ENCODE measurements at regions not wholly inside any gene's neighbourhood (a gene's known extent, or its start where the extent isn't known, plus 50 kb on each side); places are given as distances from the start of the nearest gene placed in this dataset.

DNA sequence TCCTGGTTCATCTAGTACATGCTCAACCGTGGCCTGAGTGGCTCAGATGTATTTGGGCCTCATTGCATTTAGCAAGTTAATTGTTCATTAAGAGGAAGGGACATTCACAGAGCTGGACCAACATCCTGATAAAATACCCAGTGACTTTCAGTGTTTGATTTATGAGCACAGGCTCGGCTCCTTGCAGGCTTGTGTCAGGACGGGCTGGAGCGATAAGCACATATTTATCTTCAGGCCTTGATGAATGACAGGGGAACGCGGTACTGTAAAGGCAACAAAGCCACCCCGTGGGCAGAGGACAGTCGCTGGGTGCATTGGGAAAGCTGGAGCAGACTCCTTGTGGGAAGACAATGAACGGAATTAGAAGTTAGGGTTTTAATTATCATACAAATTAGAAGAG is 548.6 kb upstream of the HS6ST1 start:
- no peak overlapping the region for H3K27ac Mint-ChIP-seq
- no peak for ATAC-seq (ENCODE audit: poor library complexity)
- ChIA-PET CTCF (no interaction called here), POLR2A (no interaction called here)
- H3K4me3 Mint-ChIP-seq = no peak overlapping the region
- no peaks in the 10 kb centered on the region for H3K4me1 ChIP-seq (ENCODE audit: insufficient read depth, low read length)
- H3K36me3 Mint-ChIP-seq (ENCODE audit: low read depth) = no peaks in the 10 kb centered on the region
- H3K9me3 Mint-ChIP-seq = no peaks in the 10 kb centered on the region
- no peak overlapping the region for H3K4me3 ChIP-seq (ENCODE audit: low read length)
- H3K27ac ChIP-seq (ENCODE audit: low read depth in 1 of 2, low read length in 2 of 2) = no peak overlapping the region
- H3K27me3 Mint-ChIP-seq = no peaks in the 10 kb centered on the region
- H3K4me1 Mint-ChIP-seq (ENCODE audit: low read depth) = no peaks in the 10 kb centered on the region
- DNase-seq = no peak
- H3K9me3 ChIP-seq (ENCODE audit: control insufficient read depth in 1 of 2, insufficient read depth in 1 of 2, low read length in 2 of 2) = peaks cover 0 to 3% of the 10 kb centered on the region in 2 experiments
- no peaks in the 10 kb centered on the region for H3K36me3 ChIP-seq (ENCODE audit: insufficient read depth, low read length)
- no peaks in the 10 kb centered on the region for H3K27me3 ChIP-seq (ENCODE audit: control insufficient read depth in 1 of 2, insufficient read depth in 2 of 2, low read length in 2 of 2)
- intact Hi-C loops (cut with DNase I, micrococcal nuclease) = no loop called here
- TF ChIP-seq, protein P1, sequence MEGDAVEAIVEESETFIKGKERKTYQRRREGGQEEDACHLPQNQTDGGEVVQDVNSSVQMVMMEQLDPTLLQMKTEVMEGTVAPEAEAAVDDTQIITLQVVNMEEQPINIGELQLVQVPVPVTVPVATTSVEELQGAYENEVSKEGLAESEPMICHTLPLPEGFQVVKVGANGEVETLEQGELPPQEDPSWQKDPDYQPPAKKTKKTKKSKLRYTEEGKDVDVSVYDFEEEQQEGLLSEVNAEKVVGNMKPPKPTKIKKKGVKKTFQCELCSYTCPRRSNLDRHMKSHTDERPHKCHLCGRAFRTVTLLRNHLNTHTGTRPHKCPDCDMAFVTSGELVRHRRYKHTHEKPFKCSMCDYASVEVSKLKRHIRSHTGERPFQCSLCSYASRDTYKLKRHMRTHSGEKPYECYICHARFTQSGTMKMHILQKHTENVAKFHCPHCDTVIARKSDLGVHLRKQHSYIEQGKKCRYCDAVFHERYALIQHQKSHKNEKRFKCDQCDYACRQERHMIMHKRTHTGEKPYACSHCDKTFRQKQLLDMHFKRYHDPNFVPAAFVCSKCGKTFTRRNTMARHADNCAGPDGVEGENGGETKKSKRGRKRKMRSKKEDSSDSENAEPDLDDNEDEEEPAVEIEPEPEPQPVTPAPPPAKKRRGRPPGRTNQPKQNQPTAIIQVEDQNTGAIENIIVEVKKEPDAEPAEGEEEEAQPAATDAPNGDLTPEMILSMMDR (IDR thresholded peaks at IDR 0.05) = no peak

DNA sequence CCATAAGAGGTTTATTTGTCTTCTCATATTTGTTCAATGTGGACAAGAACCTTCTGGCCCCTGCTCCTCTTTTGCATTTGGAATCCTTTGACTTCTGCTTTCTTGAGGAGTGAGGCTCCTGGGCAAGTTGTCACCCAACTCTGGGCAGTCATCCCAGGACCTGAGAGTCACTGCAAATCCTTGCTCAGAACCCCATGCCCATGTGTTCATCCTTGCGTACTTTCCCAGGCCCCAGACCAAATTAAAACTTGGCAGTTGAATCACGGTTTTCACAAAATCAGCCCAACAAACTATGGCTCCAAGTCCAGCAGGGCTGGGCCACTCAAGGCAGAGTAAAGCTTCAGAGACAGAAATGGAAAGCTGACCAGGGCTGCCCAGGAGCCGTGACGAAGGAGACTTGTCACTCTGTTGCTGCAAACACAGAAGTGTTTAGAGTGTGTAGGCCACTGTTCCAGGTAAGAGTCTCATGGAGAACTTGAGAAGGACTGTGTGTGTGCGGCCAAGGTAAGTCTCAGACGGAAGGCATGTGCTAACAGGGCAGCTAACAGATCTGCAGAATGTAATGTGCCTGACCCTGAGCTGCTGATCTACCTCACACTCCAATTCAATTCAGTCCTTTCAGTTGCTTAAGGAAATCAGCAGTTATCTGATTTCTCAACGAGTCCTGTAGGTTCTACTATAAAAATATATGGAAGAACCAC is 549.4 kb upstream of the HS6ST1 start:
- no peaks in the 10 kb centered on the region for H3K36me3 ChIP-seq (ENCODE audit: insufficient read depth, low read length)
- Mint-ChIP-seq H3K27me3 (no peaks in the 10 kb centered on the region), H3K27ac (no peak overlapping the region), H3K4me1 (ENCODE audit: low read depth) (no peaks in the 10 kb centered on the region), H3K9me3 (no peaks in the 10 kb centered on the region), H3K4me3 (no peak overlapping the region), H3K36me3 (ENCODE audit: low read depth) (no peaks in the 10 kb centered on the region)
- no peak overlapping the region for H3K27ac ChIP-seq (ENCODE audit: low read depth in 1 of 2, low read length in 2 of 2)
- no peak overlapping the region for H3K4me3 ChIP-seq (ENCODE audit: low read length)
- TF ChIP-seq, protein P1 (IDR thresholded peaks at IDR 0.05) = no peak
- ChIA-PET POLR2A (no interaction called here), CTCF (no interaction called here)
- peaks cover 0 to 3% of the 10 kb centered on the region in 2 experiments for H3K9me3 ChIP-seq (ENCODE audit: control insufficient read depth in 1 of 2, insufficient read depth in 1 of 2, low read length in 2 of 2)
- no peak for ATAC-seq (ENCODE audit: poor library complexity)
- DNase-seq = no peak
- H3K27me3 ChIP-seq (ENCODE audit: control insufficient read depth in 1 of 2, insufficient read depth in 2 of 2, low read length in 2 of 2) = no peaks in the 10 kb centered on the region
- intact Hi-C loops (cut with DNase I, micrococcal nuclease) = no loop called here
- no peaks in the 10 kb centered on the region for H3K4me1 ChIP-seq (ENCODE audit: insufficient read depth, low read length)

DNA sequence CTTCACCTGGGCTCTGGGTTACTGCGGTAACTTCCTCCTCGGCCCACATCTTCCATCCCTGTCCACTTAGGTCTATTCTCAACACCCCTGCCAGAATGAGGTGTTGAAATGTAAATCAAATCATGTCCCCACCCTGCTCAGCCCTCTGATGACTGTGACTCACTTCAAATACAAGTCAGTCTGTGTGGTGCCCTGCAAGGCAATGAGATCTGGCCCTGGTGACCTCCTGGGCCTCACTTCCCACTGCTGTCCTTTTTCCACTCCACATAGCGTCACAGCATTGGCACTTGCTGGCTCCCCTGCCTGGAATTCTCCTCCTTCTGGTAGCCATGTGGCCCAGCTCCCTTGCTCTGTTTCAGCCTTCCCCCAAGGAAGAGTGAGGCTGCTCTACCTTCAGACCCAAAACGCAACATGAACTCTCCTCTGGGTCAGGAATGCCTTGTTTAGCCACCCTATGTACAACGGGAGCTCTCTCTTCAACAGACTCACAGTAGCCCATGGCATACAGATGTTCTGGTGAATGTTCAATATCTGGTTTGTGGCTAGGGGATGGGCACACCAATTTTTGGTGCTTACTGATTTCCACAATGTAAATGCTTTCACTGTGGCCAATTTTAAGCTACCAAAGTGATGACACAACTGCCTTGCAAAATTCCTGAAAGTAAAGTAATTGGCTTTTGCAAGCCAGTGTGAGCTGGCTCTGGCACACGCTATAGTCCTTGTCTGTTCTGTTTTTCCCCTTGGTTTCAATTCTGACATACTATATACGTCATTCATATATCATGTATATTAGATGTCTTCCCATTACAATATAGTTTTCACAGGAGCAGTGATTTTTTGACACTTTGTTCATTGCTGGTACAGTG is 550.3 kb upstream of the HS6ST1 start:
- CTCF ChIA-PET = no interaction called here
- ATAC-seq (ENCODE audit: poor library complexity) = no peak
- no peaks in the 10 kb centered on the region for H3K36me3 Mint-ChIP-seq (ENCODE audit: low read depth)
- no peaks in the 10 kb centered on the region for H3K27me3 ChIP-seq (ENCODE audit: control insufficient read depth in 1 of 2, insufficient read depth in 2 of 2, low read length in 2 of 2)
- peaks cover 0 to 3% of the 10 kb centered on the region in 2 experiments for H3K9me3 ChIP-seq (ENCODE audit: control insufficient read depth in 1 of 2, insufficient read depth in 1 of 2, low read length in 2 of 2)
- intact Hi-C loops (cut with DNase I, micrococcal nuclease) = no loop called here
- no peak overlapping the region for H3K27ac ChIP-seq (ENCODE audit: low read depth in 1 of 2, low read length in 2 of 2)
- H3K9me3 Mint-ChIP-seq = no peaks in the 10 kb centered on the region
- POLR2A ChIA-PET = no interaction called here
- no peak overlapping the region for H3K27ac Mint-ChIP-seq
- H3K4me1 ChIP-seq (ENCODE audit: insufficient read depth, low read length) = no peaks in the 10 kb centered on the region
- no peaks in the 10 kb centered on the region for H3K36me3 ChIP-seq (ENCODE audit: insufficient read depth, low read length)
- DNase-seq = no peak
- no peaks in the 10 kb centered on the region for H3K4me1 Mint-ChIP-seq (ENCODE audit: low read depth)
- TF ChIP-seq, protein P1 (IDR thresholded peaks at IDR 0.05) = no peak
- no peak overlapping the region for H3K4me3 ChIP-seq (ENCODE audit: low read length)
- no peak overlapping the region for H3K4me3 Mint-ChIP-seq
- no peaks in the 10 kb centered on the region for H3K27me3 Mint-ChIP-seq

All from CD4-positive, alpha-beta T cell (primary cell).